ENCODE measurements at regions not wholly inside any gene's neighbourhood (a gene's known extent, or its start where the extent isn't known, plus 50 kb on each side); places are given as distances from the start of the nearest gene placed in this dataset.

- TF ChIP-seq, protein P1, sequence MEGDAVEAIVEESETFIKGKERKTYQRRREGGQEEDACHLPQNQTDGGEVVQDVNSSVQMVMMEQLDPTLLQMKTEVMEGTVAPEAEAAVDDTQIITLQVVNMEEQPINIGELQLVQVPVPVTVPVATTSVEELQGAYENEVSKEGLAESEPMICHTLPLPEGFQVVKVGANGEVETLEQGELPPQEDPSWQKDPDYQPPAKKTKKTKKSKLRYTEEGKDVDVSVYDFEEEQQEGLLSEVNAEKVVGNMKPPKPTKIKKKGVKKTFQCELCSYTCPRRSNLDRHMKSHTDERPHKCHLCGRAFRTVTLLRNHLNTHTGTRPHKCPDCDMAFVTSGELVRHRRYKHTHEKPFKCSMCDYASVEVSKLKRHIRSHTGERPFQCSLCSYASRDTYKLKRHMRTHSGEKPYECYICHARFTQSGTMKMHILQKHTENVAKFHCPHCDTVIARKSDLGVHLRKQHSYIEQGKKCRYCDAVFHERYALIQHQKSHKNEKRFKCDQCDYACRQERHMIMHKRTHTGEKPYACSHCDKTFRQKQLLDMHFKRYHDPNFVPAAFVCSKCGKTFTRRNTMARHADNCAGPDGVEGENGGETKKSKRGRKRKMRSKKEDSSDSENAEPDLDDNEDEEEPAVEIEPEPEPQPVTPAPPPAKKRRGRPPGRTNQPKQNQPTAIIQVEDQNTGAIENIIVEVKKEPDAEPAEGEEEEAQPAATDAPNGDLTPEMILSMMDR (IDR thresholded peaks at IDR 0.05; ENCODE audit: low read length, missing control alignments), result no peak
- no peak overlapping the region for H3K4me3 ChIP-seq (replicated peaks; ENCODE audit: low read depth, low read length)
- DNase-seq (ENCODE audit: low read depth), result no peak
These were observed 107.0 kb upstream of the RET start for GRCh38 chr10:42969909-42970308.

GRCh38 chr10:42970451-42971250 is 106.2 kb upstream of the RET start:
- TF ChIP-seq, protein P1 (IDR thresholded peaks at IDR 0.05; ENCODE audit: low read length, missing control alignments), result no peak
- no peak overlapping the region for H3K4me3 ChIP-seq (replicated peaks; ENCODE audit: low read depth, low read length)
- no peak for DNase-seq (ENCODE audit: low read depth)

- no peak for DNase-seq (ENCODE audit: low read depth)
- no peak overlapping the region for H3K4me3 ChIP-seq (replicated peaks; ENCODE audit: low read depth, low read length)
- TF ChIP-seq, protein P1 (IDR thresholded peaks at IDR 0.05; ENCODE audit: low read length, missing control alignments), result no peak
These were observed 105.6 kb upstream of the RET start for GRCh38 chr10:42971251-42971599.

DNA sequence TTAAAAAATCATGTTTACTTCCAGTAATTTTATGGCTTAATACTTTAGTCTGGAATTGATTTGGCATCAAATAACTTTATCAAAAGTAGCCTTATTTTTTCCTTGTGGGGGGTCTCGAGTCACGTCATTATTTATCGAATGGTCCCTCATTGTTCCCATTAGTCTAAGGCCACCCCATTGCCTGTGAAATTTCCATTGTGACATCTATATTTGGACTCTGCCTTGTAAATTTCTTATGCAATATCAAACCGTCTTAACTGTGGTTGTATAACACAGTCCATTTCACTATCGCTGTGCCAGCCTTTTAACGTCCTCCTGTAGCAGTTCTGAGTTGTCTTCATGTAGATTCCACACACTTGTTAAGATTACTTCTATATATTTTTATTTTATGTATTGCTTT is 103.9 kb upstream of the RET start:
- TF ChIP-seq, protein P1 (IDR thresholded peaks at IDR 0.05; ENCODE audit: low read length, missing control alignments), result no peak
- H3K4me3 ChIP-seq (replicated peaks; ENCODE audit: low read depth, low read length), result no peak overlapping the region
- no peak for DNase-seq (ENCODE audit: low read depth)

DNA sequence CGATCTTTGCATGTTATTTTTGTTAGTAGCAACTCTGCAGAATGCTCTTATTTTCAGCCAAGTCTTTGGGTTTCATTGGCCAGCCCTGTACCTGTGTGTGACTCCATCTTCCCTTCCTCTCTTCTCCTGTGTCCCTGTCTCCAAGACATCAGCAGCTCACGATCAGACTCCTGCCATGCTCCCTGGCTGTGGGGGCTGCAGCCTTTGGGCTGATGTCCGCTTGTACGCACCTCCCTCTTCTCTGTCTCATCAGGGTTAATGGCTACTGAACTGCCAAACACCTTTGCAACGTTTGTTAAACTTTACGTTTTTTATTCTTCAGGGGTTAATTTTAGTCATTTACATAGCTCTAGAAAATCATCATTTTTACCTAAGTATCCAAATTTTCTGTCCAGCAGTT is 103.5 kb upstream of the RET start:
- TF ChIP-seq, protein P1 (IDR thresholded peaks at IDR 0.05; ENCODE audit: low read length, missing control alignments), result no peak
- DNase-seq (ENCODE audit: low read depth), result no peak
- H3K4me3 ChIP-seq (replicated peaks; ENCODE audit: low read depth, low read length), result no peak overlapping the region

DNA sequence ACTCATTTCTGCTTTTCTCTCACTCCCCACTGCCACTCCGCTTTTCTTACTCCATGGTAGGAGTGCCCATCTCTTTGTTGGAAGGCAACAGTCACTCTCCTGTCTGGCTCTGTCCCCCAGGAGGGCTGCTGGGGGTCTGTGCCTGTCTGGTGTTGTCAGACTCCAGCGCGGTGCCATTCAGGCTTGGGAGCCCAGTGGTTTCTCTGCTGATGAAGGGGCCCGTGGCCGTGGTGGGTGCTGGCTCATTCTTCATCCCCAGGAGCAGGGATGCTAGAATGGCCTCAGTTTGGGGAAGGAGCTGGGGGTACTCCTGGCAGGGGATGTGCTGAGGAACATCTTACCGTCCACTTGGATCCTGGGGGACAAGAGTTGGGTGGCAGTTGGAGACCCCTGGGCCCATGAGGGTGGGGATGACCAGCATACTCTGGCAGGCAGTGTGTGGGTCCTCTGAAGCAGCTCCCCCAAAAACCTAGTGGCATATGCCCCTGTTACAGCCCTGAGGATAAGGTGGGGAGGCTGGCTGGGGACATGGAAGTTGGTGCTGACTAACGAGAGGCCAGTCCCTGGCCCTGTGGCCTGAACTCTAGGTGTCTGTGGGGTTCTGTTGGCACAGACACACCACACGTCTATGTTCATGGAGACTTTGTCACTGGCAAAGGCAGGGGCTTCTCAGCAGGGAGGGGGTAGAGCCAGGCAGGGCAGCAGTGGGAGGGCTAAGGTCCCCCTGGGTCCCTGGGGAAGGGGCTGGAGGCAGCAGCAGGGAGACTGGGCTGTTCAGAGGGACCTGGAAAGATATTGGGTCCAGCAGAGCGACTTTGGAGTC is 102.8 kb upstream of the RET start:
- H3K4me3 ChIP-seq (replicated peaks; ENCODE audit: low read depth, low read length), result no peak overlapping the region
- TF ChIP-seq, protein P1 (IDR thresholded peaks at IDR 0.05; ENCODE audit: low read length, missing control alignments), result no peak
- no peak for DNase-seq (ENCODE audit: low read depth)

Data from fibroblast of pulmonary artery (primary cell).